ENCODE measurements at regions not wholly inside any gene's neighbourhood (a gene's known extent, or its start where the extent isn't known, plus 50 kb on each side); places are given as distances from the start of the nearest gene placed in this dataset.

GRCh38 chr4:162830899-162831298, 335.8 kb downstream of the NAF1 start:
- FAIRE-seq (no peak), DNase-seq (ENCODE audit: low read depth in 1 of 2, low spot score in 2 of 2) (no peak)
- no peak overlapping the region for H4K5ac ChIP-seq (ENCODE audit: insufficient read length, low read depth, low read length)
- H2BK20ac ChIP-seq (ENCODE audit: low read length) = no peak overlapping the region
- no peak overlapping the region for H3K14ac ChIP-seq (ENCODE audit: insufficient read length)
- no peak overlapping the region for H4K91ac ChIP-seq (replicated peaks; ENCODE audit: insufficient read length, low read length)
- ChIA-PET POLR2A (ENCODE audit: partially characterized antibody) (no interaction called here), CTCF (ENCODE audit: partially characterized antibody) (interaction anchor here (0.9 to 1.0 kb wide), 2 partner anchors 11 to 185 kb away, joined by 3 read pairs; no protein-coding TSS in a partner anchor)
- H4K8ac ChIP-seq (ENCODE audit: extremely low read depth, insufficient read depth, low read length) = no peak overlapping the region
- no peak overlapping the region for H3K4ac ChIP-seq (replicated peaks; ENCODE audit: insufficient read length, low read depth, low read length)
- no peak overlapping the region for H3K9ac ChIP-seq (replicated peaks in 1 of 4; ENCODE audit: extremely low read depth in 1 of 4, low read depth in 3 of 4, low read length in 3 of 4)
- no peaks in the 10 kb centered on the region for H3K27me3 ChIP-seq (replicated peaks in 1 of 4; ENCODE audit: control insufficient read depth in 3 of 4, extremely low read depth in 1 of 4, insufficient read depth in 3 of 4, low read length in 3 of 4)
- H2BK12ac ChIP-seq (ENCODE audit: low read depth, low read length) = no peak overlapping the region
- no peak overlapping the region for H3K4me3 ChIP-seq (ENCODE audit: extremely low read depth in 1 of 4, insufficient read depth in 2 of 4, low read depth in 3 of 4, low read length in 4 of 4)
- WGBS, 2 experiments (ENCODE audit: extremely low coverage in 1 of 2, insufficient coverage in 1 of 2, insufficient read length in 1 of 2, insufficient replicate concordance in 2 of 2, low coverage in 1 of 2, low lambda C conversion rate in 2 of 2, missing lambda C conversion rate in 1 of 2) = 87% methylated on average over 3 of the region's 3 CpGs; no CpG with 5 or more reads in 1 of the 2 experiments
- H2AK5ac ChIP-seq (ENCODE audit: low read depth, low read length) = no peak overlapping the region
- H3K4me1 ChIP-seq (replicated peaks in 1 of 4; ENCODE audit: control insufficient read depth in 3 of 4, insufficient read depth in 4 of 4, low read length in 3 of 4) = no peaks in the 10 kb centered on the region
- H2BK15ac ChIP-seq (ENCODE audit: low read length) = no peak overlapping the region
- H3K36me3 ChIP-seq (ENCODE audit: control insufficient read depth in 2 of 4, insufficient read depth in 4 of 4, low read length in 3 of 4) = no peaks in the 10 kb centered on the region
- H3K23ac ChIP-seq (ENCODE audit: insufficient read length) = no peak overlapping the region
- no peak overlapping the region for H2BK120ac ChIP-seq (replicated peaks; ENCODE audit: low read depth, low read length)
- H3K56ac ChIP-seq (replicated peaks; ENCODE audit: insufficient read length, low read depth, low read length) = no peak overlapping the region
- no peak overlapping the region for H3K18ac ChIP-seq (ENCODE audit: extremely low read depth, low read length)
- no peaks in the 10 kb centered on the region for H4K20me1 ChIP-seq (replicated peaks in 1 of 2; ENCODE audit: control insufficient read depth in 1 of 2, insufficient read depth in 2 of 2, low read length in 2 of 2)
- no peaks in the 10 kb centered on the region for H3K79me1 ChIP-seq (ENCODE audit: low read depth, low read length)
- H2AFZ ChIP-seq (ENCODE audit: low read length) = no peak overlapping the region
- H3K4me2 ChIP-seq (ENCODE audit: insufficient read depth in 1 of 2, low read depth in 2 of 2, low read length in 2 of 2) = no peak overlapping the region
- TF ChIP-seq JUN (IDR thresholded peaks at IDR 0.05; ENCODE audit: low read depth, low read length) (no peak), YY1 (IDR thresholded peaks at IDR 0.05; ENCODE audit: low read depth, low read length) (no peak), TEAD4 (IDR thresholded peaks at IDR 0.05; ENCODE audit: low read depth, low read length) (no peak)
- no peak overlapping the region for H3K27ac ChIP-seq (ENCODE audit: low read depth, low read length)
- H2BK5ac ChIP-seq (ENCODE audit: low read depth, low read length) = no peak overlapping the region
- H3K9me3 ChIP-seq (ENCODE audit: insufficient read depth in 2 of 2, low read depth in 1 of 2, low read length in 1 of 2) = no peaks in the 10 kb centered on the region
- H3K79me2 ChIP-seq (ENCODE audit: control insufficient read depth in 1 of 2, insufficient read depth in 2 of 2, low read length in 2 of 2) = no peaks in the 10 kb centered on the region
- no peaks in the 10 kb centered on the region for H3K23me2 ChIP-seq (ENCODE audit: low read depth, low read length)

Measured in H1 (cell line).